ENCODE measurements at regions not wholly inside any gene's neighbourhood (a gene's known extent, or its start where the extent isn't known, plus 50 kb on each side); places are given as distances from the start of the nearest gene placed in this dataset.

DNA sequence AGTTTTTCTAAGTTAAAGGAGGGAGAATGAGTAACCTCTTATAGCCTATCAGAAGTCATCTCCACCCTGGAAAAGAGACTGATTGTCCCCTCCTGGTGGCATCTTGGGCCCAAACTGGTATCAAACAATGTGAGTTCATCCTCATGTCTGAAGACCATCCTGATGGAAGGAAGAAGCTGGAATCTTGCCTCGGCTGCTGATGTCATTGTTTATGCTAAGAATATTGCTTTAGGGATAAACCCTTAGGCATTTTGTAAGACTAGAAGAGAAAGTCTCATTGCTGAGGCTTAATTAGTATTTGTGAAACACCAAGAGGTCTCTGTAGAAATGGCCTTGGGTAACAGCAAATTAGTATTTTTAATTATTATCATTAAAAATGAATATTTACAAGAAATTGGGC is 65.7 kb upstream of the KCNN2 start:
- DNase-seq: no peak

DNA sequence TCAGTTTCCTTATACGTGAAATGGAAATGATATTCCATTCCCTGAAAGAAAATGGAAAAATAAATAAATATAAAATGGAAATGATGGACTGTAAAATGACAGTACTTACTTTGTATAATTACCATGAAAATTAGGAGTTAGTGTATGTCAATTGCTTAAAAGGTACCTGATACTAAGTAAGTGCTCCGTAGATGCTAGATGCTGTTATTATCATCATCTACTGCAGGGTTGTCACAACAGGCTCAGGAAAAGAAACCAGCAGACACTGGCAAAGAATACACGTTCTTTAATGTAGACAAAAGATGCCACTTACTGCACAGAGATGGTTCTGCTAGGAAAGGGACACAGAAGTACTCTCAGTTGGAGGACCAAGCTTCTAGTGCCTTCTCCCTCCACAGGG is 64.0 kb upstream of the KCNN2 start:
- no peak for DNase-seq

DNA sequence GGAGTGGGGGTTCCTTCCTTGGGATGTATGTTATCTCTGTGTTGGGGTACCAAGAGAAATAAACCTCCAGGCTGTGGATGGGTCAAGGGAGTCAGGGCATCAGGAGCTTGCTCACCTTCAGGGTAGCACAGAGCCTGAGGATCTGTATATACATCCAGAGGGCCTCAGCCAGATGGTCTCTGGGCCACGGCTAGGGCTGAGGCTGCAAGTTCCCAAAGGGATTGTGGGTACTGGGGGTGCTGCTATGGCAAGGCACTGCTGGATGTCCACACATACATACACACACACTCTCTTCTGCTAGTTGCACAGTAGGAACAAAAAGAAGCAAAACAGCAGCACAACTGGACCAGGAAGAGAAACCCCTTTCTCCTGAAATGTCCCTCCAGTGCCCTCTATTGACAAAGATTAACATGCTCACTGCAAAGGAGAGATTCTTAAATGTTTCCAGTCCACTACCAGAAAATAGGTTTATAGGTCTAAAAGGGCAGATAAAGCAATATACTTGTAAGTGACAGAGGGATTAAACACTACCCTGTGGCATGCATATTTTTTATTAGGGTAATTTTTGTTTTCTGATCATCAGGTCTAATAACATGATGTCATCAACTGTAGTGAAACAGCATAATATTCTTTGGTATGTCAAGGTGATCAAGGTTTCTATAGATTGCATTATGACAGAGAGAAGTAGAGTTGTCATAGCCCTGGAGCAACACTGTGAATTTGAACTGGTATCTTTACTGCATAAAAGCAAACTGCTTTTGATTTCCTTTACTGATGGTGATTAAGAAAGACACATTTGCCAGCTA is 56.3 kb upstream of the KCNN2 start:
- no peak for DNase-seq

DNA sequence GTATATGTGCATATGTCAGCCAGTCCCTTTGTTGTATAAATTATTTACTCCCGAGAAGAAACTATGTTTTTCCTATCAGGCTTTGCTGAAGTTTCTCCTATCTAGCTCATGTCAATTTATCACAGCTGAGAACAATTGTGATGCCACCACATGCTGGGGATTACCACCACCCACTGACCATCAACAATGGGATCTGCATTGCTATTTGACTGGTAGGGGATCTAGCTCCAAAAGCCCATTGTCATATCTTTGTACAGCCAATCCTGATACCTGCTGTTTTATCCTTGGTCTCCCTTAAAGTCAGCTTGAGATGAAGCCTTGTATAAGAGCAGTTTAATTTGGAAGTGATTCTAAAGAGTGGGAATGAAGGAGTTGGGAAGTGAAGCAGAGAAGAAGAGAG is 53.9 kb upstream of the KCNN2 start:
- no peak for DNase-seq

DNA sequence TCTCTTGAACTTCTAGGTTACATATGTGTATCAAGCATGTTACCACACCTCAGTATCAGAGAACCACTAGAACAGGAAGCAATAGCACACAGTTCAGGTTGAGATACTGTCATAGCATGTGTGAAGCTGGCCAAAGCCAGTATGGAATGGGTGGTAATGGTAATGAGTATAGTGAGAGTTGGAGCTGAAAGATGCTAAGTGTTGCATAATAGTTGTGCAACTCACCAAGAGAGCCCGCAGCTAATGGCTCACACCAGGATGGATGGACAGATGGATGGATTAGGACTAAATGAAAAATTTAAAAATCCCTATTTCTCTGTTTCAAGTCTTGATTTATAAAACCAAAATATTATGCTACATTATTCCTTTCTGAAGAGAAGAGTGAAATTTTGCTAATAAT is 53.4 kb upstream of the KCNN2 start:
- no peak for DNase-seq

DNA sequence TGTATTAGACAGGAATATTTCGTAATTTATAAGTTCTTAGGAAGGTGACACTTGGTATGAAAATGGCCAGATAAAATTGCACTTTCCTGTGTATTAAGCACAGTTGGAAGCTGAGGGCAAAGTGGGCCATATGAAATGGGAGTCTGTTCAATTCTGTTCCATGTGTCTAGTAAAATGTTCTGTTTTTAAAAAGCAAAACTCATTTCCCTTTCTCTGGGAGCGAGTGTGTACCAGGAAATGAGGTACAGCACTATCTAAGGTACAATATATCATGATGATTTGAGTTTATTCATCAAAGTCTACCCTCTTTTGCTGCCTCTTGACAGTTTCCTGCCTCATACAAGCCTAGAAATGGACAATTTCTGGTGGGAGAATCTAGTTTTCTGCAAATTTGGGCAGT is 51.2 kb upstream of the KCNN2 start:
- DNase-seq: no peak

DNA sequence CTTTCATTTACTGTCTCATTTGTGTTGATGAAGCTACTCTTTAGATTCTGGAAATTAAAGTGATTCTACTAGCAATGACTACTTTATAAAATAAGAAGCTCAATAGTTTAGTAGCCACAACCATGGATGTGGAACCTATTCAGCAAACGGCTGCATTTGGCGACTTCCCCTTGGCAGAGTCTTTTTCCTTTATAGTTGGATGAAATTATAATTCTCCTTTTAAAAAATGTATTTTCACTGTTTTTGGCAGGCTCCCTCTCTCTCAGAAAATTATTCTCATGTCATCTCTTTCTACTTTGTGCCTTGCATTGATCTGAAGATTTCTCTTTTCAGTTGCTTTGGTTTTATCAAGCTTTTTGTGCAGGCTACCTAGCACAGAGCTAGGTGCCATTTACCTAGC is 50.6 kb upstream of the KCNN2 start:
- DNase-seq: no peak

DNA sequence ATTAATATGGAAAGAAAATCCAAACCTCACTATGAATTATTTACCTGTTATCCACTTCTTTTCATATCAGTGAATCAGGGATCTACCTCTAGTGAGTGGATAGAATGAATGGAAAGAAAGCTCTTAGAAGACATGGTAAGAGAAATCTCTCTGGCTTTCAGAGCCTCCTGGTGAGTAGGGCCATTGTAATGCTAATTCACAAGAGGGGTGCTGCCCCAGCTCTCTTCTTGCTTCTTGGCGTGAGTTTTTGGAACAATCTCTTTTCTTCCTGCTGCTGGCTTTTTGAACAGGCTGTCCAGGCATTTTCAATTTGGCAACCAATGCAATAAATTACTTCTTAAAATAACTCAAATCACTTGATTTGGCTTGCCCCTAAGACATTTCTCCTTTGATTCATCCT is 49.9 kb upstream of the KCNN2 start:
- DNase-seq: no peak
